HUES48 (cell line): ENCODE measurements at regions not wholly inside any gene's neighbourhood (a gene's known extent, or its start where the extent isn't known, plus 50 kb on each side); places are given as distances from the start of the nearest gene placed in this dataset.
A peak's percentile ranks its signal among the peaks of the same experiment; 100 is the strongest.
"Not testable (repeated sequence)": the region's sequence is repeated elsewhere in the genome, so short reads cannot be mapped to it uniquely, and the experiment has no call there.

Source experiments
- H3K27ac ChIP-seq: one replicate; pipeline ENCODE4 v1.7.0; 2013; ENCODE audit warnings: low read depth, low read length, inconsistent platforms
- H3K27me3 ChIP-seq: 2 replicates; pipeline ENCODE4 v1.6.1; 2013; ENCODE audit warnings: mild to moderate bottlenecking, low read length; ENCODE audit not compliant: control insufficient read depth, insufficient read depth
- H3K36me3 ChIP-seq: 2 replicates; pipeline ENCODE4 v1.6.1; 2013; ENCODE audit warnings: low read length; ENCODE audit not compliant: control insufficient read depth, insufficient read depth
- H3K4me1 ChIP-seq: 2 replicates; pipeline ENCODE4 v1.6.1; 2013; ENCODE audit warnings: mild to moderate bottlenecking, low read length; ENCODE audit not compliant: control insufficient read depth, insufficient read depth
- H3K4me3 ChIP-seq: 2 replicates; pipeline ENCODE4 v1.5.1; 2013; ENCODE audit warnings: mild to moderate bottlenecking, low read depth, low read length
- H3K9ac ChIP-seq: 2 replicates; pipeline ENCODE4 v1.6.1; 2013; ENCODE audit warnings: mild to moderate bottlenecking, low read depth, low read length, moderate library complexity
- H3K9me3 ChIP-seq: 2 replicates; pipeline ENCODE4 v1.6.1; 2013; ENCODE audit warnings: low read length; ENCODE audit not compliant: control insufficient read depth, insufficient read depth

DNA sequence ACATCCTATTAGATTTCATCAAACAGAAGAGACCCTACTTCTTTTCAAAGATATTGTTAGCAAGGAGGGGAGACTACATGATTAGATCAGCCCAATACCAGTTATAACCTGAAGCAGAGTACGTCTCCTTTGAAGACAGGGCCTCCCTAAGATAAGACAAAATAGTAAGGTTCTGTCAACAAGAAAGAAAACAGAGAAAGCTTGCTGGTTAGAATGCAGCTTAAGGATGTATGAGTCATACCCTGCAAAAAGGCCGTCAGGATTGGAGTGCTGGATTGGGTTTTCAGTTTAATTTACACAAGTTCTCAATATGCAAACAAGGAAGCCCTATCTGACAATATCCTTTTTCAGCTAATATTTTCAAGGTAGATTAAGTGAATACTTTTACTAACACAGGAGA is 1581.2 kb upstream of the WWC1 start:
- H3K4me3 ChIP-seq: no peak overlapping the region
- H3K4me1 ChIP-seq: peaks cover 25% of the 10 kb centered on the region
- H3K36me3 ChIP-seq: no peaks in the 10 kb centered on the region
- no peak overlapping the region for H3K9ac ChIP-seq
- H3K27ac ChIP-seq: no peak overlapping the region
- H3K9me3 ChIP-seq: no peaks in the 10 kb centered on the region
- H3K27me3 ChIP-seq: no peaks in the 10 kb centered on the region

DNA sequence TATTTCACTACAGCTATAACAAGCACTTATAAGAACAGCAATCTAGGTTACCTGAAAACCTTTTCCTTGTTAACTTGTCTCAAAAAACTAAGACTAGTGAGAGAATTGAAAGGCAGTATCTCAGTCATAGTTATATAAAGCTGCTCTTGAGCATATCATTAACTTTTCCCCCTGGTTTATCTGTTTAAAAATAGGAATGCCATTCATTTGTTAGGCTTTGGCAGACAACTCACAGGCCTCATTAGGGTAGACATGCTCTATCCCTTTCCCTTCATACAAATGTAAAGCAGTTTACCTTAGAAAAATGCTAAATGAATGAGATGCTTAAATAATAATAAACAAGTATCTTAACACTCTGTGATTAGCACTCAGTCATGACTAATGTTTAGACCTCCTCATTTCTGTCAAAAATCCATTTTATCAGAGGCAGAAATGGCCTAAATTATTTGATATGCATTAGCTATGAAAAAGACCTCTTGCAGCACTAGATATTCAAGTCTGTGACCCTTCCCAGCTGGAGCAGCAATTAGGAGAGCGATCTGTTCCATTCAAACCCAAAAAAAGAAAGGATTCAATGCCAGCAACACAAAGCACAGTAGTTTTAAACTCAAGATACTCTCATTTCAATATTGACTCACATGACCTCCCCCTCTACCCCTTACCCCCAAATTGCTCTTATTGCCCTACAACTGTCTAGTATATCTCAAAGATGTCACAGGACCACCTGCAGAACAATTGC is 1578.8 kb upstream of the WWC1 start:
- peak overlapping the region; percentile 31 for H3K27ac ChIP-seq
- no peaks in the 10 kb centered on the region for H3K27me3 ChIP-seq
- H3K9ac ChIP-seq: peak overlapping the region; percentile 18; the same call in 1 of the 2 replicates
- H3K4me3 ChIP-seq: no peak overlapping the region
- peaks cover 25% of the 10 kb centered on the region for H3K4me1 ChIP-seq
- H3K36me3 ChIP-seq: no peaks in the 10 kb centered on the region
- H3K9me3 ChIP-seq: no peaks in the 10 kb centered on the region

DNA sequence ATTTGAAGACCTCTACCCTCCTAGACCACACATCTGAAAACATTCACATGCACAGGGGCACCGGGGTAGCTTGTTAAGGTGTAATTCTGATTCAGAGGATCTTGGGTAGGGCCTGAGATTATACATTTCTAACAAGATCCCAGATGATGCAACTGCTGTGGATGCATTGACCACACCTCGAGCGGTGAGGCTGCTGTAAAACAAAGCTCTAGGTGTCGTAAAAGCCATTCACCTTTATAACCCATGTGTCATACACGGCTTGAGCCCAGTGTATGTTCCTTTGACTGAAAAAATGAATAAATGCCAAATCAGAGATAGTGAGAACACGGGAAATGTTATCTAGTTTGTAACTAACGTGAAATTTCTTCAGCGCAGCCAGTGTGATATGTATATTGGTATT is 1578.2 kb upstream of the WWC1 start:
- Histone ChIP-seq H3K4me3 (no peak overlapping the region), H3K36me3 (no peaks in the 10 kb centered on the region), H3K9me3 (no peaks in the 10 kb centered on the region), H3K9ac (peak overlapping the region; percentile 18; the same call in 1 of the 2 replicates), H3K27me3 (no peaks in the 10 kb centered on the region), H3K27ac (peak overlapping the region; percentile 31), H3K4me1 (peaks cover 25% of the 10 kb centered on the region)

DNA sequence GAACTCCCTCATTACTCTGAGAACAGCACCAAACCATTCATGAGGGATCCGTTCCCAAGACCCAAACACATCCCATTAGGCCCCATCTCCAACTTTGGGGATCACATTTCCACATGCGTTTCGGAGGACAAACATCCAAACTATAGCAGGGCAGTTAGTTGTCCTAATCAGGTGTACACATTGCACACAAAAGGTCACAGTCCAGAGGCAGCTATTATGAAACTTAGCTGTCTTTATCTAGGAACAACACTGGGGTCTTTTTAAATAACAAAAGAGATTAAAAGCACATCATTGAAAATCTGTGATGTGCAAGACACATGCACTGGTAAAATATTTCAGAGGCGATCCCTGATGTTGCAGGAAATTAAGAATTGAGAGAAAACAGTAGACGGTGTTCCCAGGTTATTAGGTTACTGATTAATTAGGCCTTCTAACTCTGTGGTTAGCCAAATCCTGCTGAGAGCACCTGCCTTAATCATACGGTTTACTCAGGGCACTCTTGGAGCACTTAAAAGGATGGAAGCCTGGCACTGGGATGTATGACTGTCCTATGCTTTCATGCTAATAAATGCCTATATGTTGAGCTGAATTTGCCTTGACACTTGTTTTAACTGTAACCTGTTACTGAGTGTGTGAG is 1574.5 kb upstream of the WWC1 start:
- Histone ChIP-seq H3K9ac (no peak overlapping the region), H3K36me3 (no peaks in the 10 kb centered on the region), H3K9me3 (no peaks in the 10 kb centered on the region), H3K27me3 (no peaks in the 10 kb centered on the region), H3K4me1 (peaks cover 25% of the 10 kb centered on the region), H3K27ac (no peak overlapping the region), H3K4me3 (no peak overlapping the region)

DNA sequence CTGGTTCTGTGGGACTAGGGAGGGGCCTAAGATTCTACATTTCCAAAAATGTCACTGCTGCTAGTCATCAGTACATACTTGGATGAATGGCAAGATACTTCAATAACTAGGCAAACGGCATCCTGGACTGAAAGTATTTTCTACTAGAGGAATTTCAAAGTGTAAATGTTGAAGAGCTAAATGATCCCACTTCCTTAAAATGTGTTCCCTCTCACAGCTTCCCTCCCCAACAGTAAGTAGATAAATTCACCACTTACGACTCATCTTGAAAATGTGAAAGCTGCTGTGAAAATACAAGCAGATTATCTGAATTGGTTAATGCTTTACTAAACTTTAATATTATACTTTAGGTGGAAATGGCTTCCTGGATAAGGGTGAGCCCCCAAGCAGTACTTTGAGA is 1571.5 kb upstream of the WWC1 start:
- no peaks in the 10 kb centered on the region for H3K27me3 ChIP-seq
- no peaks in the 10 kb centered on the region for H3K4me1 ChIP-seq
- no peaks in the 10 kb centered on the region for H3K9me3 ChIP-seq
- H3K4me3 ChIP-seq: no peak overlapping the region
- H3K27ac ChIP-seq: no peak overlapping the region
- no peak overlapping the region for H3K9ac ChIP-seq
- H3K36me3 ChIP-seq: no peaks in the 10 kb centered on the region

DNA sequence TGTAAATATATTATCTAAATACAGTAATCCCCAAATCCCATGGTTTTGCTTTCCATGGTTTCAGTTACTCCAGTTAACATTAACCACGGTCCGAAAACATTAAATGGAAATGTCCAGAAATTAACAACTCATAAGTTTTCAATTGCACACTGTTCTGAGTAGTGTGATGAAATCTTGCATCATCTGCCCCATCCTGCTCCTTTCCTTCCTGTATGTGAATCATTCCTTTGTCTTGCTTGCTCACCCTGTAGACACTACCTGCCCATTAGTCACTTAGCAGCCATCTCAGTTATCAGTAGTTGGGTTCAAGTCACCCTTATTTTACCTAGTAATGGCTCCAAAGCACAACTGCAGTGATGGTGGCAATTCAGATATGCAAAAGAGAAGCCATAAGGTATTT is 1568.5 kb upstream of the WWC1 start:
- no peaks in the 10 kb centered on the region for H3K36me3 ChIP-seq

DNA sequence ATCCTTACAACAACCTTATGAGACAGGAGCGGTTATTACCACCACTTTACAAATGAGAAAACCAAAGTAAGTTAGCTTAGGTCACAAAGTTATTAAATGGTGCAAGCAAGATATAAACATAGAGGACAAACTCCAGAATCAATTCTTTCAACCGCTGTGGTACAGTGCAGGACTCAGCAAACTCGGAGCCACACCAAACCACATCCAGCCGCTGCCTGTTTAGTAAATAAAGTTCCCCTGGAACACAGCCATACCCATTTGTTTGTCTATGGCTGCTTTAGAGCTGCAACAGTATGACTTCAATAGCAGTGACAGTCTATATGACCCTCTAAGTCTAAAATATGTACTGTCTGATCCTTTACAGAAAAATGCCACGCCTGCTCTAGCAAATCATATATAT is 1567.2 kb upstream of the WWC1 start:
- H3K36me3 ChIP-seq: no peaks in the 10 kb centered on the region
- no peaks in the 10 kb centered on the region for H3K27me3 ChIP-seq
- no peak overlapping the region for H3K4me3 ChIP-seq
- no peak overlapping the region for H3K9ac ChIP-seq
- H3K9me3 ChIP-seq: no peaks in the 10 kb centered on the region
- H3K27ac ChIP-seq: no peak overlapping the region
- peaks cover 5% of the 10 kb centered on the region; the same call in 1 of the 2 replicates for H3K4me1 ChIP-seq

More for the DNA sequence above, 1568.5 kb upstream of the WWC1 start:
- H3K9me3 ChIP-seq: no peaks in the 10 kb centered on the region
- no peak overlapping the region for H3K27ac ChIP-seq
- no peak overlapping the region for H3K4me3 ChIP-seq
- no peaks in the 10 kb centered on the region for H3K27me3 ChIP-seq
- H3K4me1 ChIP-seq: peaks cover 2% of the 10 kb centered on the region; the same call in 1 of the 2 replicates
- H3K9ac ChIP-seq: no peak overlapping the region

DNA sequence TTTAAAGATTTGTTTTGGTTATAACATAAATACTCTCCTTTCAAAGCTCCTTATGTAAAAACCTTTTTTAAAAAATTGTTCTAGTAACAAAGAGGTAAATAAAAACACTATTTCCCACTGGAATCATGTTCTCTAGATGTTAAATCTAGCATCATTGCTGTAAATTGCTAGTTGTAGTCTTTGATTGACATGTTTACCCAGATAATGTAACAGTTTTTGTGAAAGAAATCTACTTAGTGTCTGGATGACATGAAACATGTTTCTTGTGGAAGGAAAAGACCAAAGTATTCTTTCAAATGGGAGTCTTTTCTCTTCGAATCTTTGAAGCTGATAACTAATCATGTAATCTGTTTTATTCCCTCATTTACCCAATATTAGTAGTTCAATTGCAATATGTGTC is 1565.9 kb upstream of the WWC1 start:
- no peak overlapping the region for H3K9ac ChIP-seq
- H3K4me1 ChIP-seq: peaks cover 5% of the 10 kb centered on the region; the same call in 1 of the 2 replicates
- no peaks in the 10 kb centered on the region for H3K9me3 ChIP-seq
- no peak overlapping the region for H3K4me3 ChIP-seq
- no peaks in the 10 kb centered on the region for H3K36me3 ChIP-seq
- H3K27ac ChIP-seq: no peak overlapping the region
- no peaks in the 10 kb centered on the region for H3K27me3 ChIP-seq

DNA sequence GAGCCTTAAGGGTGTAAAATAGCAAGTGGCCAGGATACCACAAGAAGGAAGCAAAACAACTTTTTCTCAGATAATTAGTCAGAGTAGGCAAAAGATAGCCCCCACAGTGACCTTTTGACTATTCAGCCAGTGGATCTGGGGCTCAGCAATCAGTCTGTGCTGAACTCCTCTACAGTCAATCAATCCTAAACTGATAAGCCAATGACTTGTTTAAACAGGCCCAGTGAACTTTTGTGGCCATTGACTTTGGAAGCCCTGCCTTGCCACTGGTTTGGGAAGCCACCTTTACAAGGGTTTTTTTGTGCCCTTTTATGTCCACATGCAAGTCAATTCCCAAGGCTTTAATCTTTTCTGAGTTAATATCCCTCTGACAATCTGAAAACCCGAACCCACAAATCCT is 1565.0 kb upstream of the WWC1 start:
- Histone ChIP-seq H3K27ac (no peak overlapping the region), H3K9me3 (no peaks in the 10 kb centered on the region), H3K36me3 (no peaks in the 10 kb centered on the region)

DNA sequence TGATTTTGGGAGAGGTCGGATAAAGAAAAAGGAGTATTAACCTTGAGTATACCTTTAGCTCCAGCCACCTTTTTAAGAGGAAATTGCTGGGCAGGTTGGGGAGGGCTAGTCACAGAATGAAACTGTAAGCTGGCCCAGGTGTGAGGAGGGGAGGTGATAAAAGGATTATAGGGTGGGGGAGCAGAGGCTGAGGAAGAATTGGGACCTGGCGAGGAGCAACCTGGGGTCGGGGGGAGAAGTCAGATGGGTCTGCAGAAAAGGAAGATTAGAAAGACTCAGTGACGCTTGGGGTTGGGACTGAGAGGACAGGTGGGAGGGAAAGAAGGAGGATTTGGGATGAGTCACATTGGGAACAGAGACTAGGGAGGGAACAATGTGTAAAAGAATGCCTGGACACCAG is 1548.5 kb upstream of the WWC1 start:
- H3K36me3 ChIP-seq, H3K9ac ChIP-seq, H3K4me1 ChIP-seq: not testable (repeated sequence)

More for the DNA sequence above, 1565.0 kb upstream of the WWC1 start:
- H3K27me3 ChIP-seq: no peaks in the 10 kb centered on the region
- H3K9ac ChIP-seq: no peak overlapping the region
- H3K4me3 ChIP-seq: no peak overlapping the region
- peaks cover 5% of the 10 kb centered on the region; the same call in 1 of the 2 replicates for H3K4me1 ChIP-seq

DNA sequence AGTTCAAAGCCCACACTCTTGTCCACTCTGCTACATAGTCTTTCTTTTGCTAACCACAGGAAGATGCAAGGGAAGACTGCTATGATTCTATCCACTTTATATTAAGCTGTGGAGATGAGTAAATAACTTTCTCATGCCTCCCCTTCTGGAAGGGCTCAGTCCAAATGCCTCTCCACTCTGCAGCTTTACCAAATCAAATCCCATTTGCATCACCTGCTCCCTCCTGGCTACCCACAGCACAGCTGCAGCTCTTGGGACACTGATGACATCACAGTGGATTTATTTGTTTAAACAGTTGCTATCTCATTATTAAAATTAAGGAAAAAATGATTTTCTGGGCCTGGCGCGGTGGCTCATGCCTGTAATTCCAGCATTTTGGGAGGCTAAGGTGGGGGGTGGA is 1544.9 kb upstream of the WWC1 start:
- H3K9me3 ChIP-seq: no peaks in the 10 kb centered on the region

More for the DNA sequence above, 1548.5 kb upstream of the WWC1 start:
- not testable (repeated sequence) for H3K27ac ChIP-seq, H3K27me3 ChIP-seq, H3K4me3 ChIP-seq, H3K9me3 ChIP-seq

More for the DNA sequence above, 1544.9 kb upstream of the WWC1 start:
- H3K27ac ChIP-seq: no peak overlapping the region
- H3K27me3 ChIP-seq: no peaks in the 10 kb centered on the region
- no peak overlapping the region for H3K9ac ChIP-seq
- no peak overlapping the region for H3K4me3 ChIP-seq
- H3K36me3 ChIP-seq: no peaks in the 10 kb centered on the region
- no peaks in the 10 kb centered on the region for H3K4me1 ChIP-seq
